ENCODE measurements at regions not wholly inside any gene's neighbourhood (a gene's known extent, or its start where the extent isn't known, plus 50 kb on each side); places are given as distances from the start of the nearest gene placed in this dataset.

DNA sequence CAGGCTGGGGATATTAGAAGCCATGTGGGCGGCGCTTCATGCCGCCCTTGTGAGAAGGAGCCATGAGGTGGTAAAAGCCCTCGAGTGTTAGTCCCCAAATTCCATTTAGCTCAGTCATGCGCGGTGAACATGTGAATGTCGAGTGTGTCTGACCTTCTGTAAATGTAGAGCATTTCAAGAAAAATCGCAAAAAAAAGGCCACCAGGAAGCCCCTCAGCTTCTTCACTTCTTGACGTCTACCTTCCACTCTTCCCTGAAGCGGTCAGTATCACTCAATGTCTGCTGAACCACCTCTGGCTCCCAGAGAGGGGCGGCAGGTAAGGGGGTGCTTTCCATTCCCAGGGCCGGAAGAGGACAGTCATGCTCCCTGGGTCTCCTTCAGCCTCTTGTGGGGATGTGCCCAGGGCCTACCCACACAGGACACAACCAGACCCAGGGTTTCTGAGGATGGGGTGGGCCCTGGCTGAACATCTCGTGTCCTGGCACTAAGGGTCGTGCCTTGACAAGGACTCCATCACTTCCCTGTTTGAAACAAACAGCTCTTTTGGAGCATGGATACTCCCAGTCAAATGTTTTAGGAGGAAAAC, 274.9 kb downstream of the FAM43A start:
- Histone ChIP-seq H3K4me3 (ENCODE audit: insufficient read length, low read depth) (no peak overlapping the region), H3K9me3 (ENCODE audit: insufficient read depth, low read length) (no peaks in the 10 kb centered on the region), H3K36me3 (ENCODE audit: insufficient read depth, insufficient read length, low read length) (no peaks in the 10 kb centered on the region), H3K9ac (ENCODE audit: insufficient read length, low read depth) (no peak overlapping the region), H3K27me3 (ENCODE audit: insufficient read depth, insufficient read length) (no peaks in the 10 kb centered on the region), H3K4me1 (ENCODE audit: insufficient read depth, insufficient read length) (no peaks in the 10 kb centered on the region)
- TF ChIP-seq YY1 (IDR thresholded peaks at IDR 0.05; ENCODE audit: insufficient read depth, insufficient read length) (no peak), SUZ12 (IDR thresholded peaks at IDR 0.05; ENCODE audit: extremely low read depth, insufficient read depth, insufficient read length) (no peak), ZNF274 (IDR thresholded peaks at IDR 0.05; ENCODE audit: low read depth, low read length) (no peak)
- no peak for DNase-seq (ENCODE audit: low read depth, low spot score)

DNA sequence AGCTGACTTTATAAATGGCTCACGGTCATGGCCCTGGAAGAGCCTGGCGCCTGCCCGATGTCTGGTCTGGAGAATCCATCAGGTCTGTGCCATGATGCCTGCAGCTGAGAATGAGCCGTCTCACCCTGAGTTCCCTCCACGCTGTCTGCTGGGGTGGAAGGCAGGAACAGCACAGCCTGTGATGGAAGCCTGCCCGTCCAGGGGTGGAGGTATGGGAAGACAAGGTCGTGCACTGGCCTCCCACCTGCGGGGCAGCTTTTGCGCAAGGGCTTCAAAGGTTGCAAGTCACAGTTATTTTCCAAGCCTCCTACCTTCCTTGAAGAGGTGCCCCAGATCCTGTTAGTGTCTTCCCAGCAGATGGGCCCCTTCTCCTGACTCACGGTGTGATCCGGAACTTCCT, 275.5 kb downstream of the FAM43A start:
- no peaks in the 10 kb centered on the region for H3K36me3 ChIP-seq (ENCODE audit: insufficient read depth, insufficient read length, low read length)

DNA sequence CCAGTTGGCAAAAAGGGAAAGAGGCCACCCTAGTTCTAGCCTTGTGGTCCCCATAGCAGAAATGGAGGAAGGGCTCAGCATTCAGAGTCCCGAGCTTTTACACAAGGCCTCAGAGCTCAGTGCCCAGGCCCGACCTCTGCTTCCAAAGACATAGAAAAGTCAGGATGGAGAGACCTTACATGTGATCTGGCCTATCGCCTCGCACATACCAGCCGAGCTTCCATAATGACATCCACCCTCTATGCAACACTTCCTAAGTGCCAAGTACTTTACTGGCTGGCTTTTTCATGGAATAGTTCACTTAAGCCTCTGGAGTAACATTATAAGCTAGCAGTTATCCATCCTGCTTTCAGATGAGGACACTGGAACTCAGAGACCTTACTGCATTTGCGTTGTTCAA, 275.9 kb downstream of the FAM43A start:
- Histone ChIP-seq H3K9ac (ENCODE audit: insufficient read length, low read depth) (no peak overlapping the region), H3K27me3 (ENCODE audit: insufficient read depth, insufficient read length) (no peaks in the 10 kb centered on the region), H3K4me1 (ENCODE audit: insufficient read depth, insufficient read length) (no peaks in the 10 kb centered on the region), H3K4me3 (ENCODE audit: insufficient read length, low read depth) (no peak overlapping the region), H3K36me3 (ENCODE audit: insufficient read depth, insufficient read length, low read length) (no peaks in the 10 kb centered on the region), H3K9me3 (ENCODE audit: insufficient read depth, low read length) (no peaks in the 10 kb centered on the region)
- DNase-seq (ENCODE audit: low read depth, low spot score) = no peak
- TF ChIP-seq YY1 (IDR thresholded peaks at IDR 0.05; ENCODE audit: insufficient read depth, insufficient read length) = no peak
- no peak for TF ChIP-seq ZNF274 (IDR thresholded peaks at IDR 0.05; ENCODE audit: low read depth, low read length)
- no peak for TF ChIP-seq SUZ12 (IDR thresholded peaks at IDR 0.05; ENCODE audit: extremely low read depth, insufficient read depth, insufficient read length)

More for the DNA sequence above, 275.5 kb downstream of the FAM43A start:
- Histone ChIP-seq H3K4me1 (ENCODE audit: insufficient read depth, insufficient read length) (no peaks in the 10 kb centered on the region), H3K27me3 (ENCODE audit: insufficient read depth, insufficient read length) (no peaks in the 10 kb centered on the region), H3K9me3 (ENCODE audit: insufficient read depth, low read length) (no peaks in the 10 kb centered on the region), H3K9ac (ENCODE audit: insufficient read length, low read depth) (no peak overlapping the region), H3K4me3 (ENCODE audit: insufficient read length, low read depth) (no peak overlapping the region)
- no peak for TF ChIP-seq YY1 (IDR thresholded peaks at IDR 0.05; ENCODE audit: insufficient read depth, insufficient read length)
- TF ChIP-seq SUZ12 (IDR thresholded peaks at IDR 0.05; ENCODE audit: extremely low read depth, insufficient read depth, insufficient read length) = no peak
- TF ChIP-seq ZNF274 (IDR thresholded peaks at IDR 0.05; ENCODE audit: low read depth, low read length) = no peak
- DNase-seq (ENCODE audit: low read depth, low spot score) = no peak

DNA sequence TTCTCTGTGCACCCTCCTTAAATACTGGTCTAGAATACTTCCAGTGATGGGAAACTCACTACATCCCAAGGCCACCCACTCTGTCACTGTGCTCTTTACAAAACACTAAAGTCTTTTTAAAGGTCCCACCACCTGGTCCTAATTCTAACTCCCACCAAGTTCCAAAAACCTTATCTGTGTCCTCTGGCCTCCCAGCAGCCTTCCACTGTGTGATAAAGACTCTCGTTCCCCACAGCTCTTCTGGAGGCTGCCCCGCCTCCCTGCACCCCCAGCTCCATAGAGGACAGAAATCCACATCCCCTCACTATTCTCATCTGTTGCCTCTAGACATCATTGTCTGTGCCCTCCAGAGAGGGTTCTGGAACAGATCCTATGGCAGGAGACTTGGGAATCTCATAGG, 276.4 kb downstream of the FAM43A start:
- no peak for DNase-seq (ENCODE audit: low read depth, low spot score)
- Histone ChIP-seq H3K9me3 (ENCODE audit: insufficient read depth, low read length) (no peaks in the 10 kb centered on the region), H3K4me1 (ENCODE audit: insufficient read depth, insufficient read length) (no peaks in the 10 kb centered on the region), H3K4me3 (ENCODE audit: insufficient read length, low read depth) (no peak overlapping the region), H3K9ac (ENCODE audit: insufficient read length, low read depth) (no peak overlapping the region), H3K27me3 (ENCODE audit: insufficient read depth, insufficient read length) (no peaks in the 10 kb centered on the region), H3K36me3 (ENCODE audit: insufficient read depth, insufficient read length, low read length) (no peaks in the 10 kb centered on the region)
- TF ChIP-seq YY1 (IDR thresholded peaks at IDR 0.05; ENCODE audit: insufficient read depth, insufficient read length) = no peak
- TF ChIP-seq ZNF274 (IDR thresholded peaks at IDR 0.05; ENCODE audit: low read depth, low read length) = no peak
- TF ChIP-seq SUZ12 (IDR thresholded peaks at IDR 0.05; ENCODE audit: extremely low read depth, insufficient read depth, insufficient read length) = no peak

DNA sequence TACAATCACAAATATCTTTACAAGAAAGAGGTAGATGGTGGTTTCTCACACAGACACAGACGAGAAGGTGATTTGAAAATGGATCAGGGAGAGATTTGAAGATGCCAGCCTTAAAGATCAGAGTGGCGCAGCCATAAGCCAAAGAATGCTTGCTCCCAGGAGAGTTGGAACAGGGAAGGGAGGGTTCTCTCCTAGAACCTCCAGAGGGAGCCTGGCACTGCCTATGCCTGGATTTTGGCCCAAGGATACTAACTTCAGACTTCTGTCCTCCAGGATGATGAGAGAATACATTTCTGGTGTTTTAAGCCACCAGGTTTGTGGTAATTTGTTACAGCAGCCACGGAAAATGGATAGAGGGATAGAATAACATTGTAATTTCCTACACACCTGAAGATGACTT, 279.1 kb downstream of the FAM43A start:
- no peak for TF ChIP-seq YY1 (IDR thresholded peaks at IDR 0.05; ENCODE audit: insufficient read depth, insufficient read length)
- no peak for TF ChIP-seq ZNF274 (IDR thresholded peaks at IDR 0.05; ENCODE audit: low read depth, low read length)
- no peak for TF ChIP-seq SUZ12 (IDR thresholded peaks at IDR 0.05; ENCODE audit: extremely low read depth, insufficient read depth, insufficient read length)

DNA sequence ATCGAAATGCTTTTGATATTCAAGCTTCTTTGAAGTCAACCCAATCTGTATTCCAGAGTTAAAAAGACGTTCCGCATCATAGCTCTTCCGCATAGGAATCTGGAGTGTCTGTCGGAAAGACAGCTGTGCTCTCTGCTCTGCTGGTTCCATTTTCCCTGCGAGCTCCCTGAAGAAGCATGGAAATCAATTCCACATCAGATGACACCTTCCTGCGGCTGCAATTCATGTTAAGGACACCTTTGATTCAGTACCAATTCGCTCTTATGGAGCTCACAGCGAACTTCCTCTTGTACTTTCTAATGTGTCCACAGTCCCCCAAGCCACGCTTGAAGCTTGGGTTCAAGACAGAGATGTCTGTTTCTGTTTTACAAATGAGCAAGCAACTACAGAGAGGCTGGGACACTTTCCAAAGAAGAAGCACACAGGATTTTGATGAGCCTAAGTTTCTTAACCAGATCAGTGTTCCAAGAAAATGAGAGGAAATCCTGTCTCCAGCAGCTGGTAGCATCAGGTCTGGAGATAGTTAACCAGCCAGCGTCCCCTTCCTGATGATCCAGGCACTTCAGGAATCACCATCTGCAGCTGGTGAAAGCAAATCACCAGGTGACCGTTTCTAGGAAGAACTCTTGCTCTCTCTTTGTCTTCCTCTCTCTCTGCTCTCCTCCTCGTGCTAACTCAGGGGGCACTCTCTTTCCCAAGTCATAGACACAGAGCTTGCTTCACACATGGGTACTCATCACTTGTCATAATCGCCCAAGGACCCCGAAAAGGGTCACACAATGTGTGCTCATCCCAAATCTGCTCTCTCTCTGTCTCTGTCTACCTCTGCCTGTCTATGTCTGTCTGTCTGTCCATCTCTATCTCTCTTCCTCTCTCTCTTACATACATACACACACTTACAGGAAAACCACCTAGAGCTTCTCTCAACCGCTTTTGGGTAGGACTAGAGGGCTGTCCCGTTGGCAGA, 281.8 kb downstream of the FAM43A start:
- peaks cover 8% of the 10 kb centered on the region for H3K9me3 ChIP-seq (ENCODE audit: insufficient read depth, low read length)
- DNase-seq (ENCODE audit: low read depth, low spot score) = no peak
- no peak for TF ChIP-seq ZNF274 (IDR thresholded peaks at IDR 0.05; ENCODE audit: low read depth, low read length)
- no peak for TF ChIP-seq YY1 (IDR thresholded peaks at IDR 0.05; ENCODE audit: insufficient read depth, insufficient read length)
- no peak for TF ChIP-seq SUZ12 (IDR thresholded peaks at IDR 0.05; ENCODE audit: extremely low read depth, insufficient read depth, insufficient read length)
- H3K9ac ChIP-seq (ENCODE audit: insufficient read length, low read depth) = no peak overlapping the region
- no peaks in the 10 kb centered on the region for H3K36me3 ChIP-seq (ENCODE audit: insufficient read depth, insufficient read length, low read length)
- no peaks in the 10 kb centered on the region for H3K4me1 ChIP-seq (ENCODE audit: insufficient read depth, insufficient read length)
- H3K27me3 ChIP-seq (ENCODE audit: insufficient read depth, insufficient read length) = no peaks in the 10 kb centered on the region
- H3K4me3 ChIP-seq (ENCODE audit: insufficient read length, low read depth) = no peak overlapping the region

More for the DNA sequence above, 279.1 kb downstream of the FAM43A start:
- Histone ChIP-seq H3K4me3 (ENCODE audit: insufficient read length, low read depth) (no peak overlapping the region), H3K9me3 (ENCODE audit: insufficient read depth, low read length) (peaks cover under 1% of the 10 kb centered on the region), H3K4me1 (ENCODE audit: insufficient read depth, insufficient read length) (no peaks in the 10 kb centered on the region), H3K36me3 (ENCODE audit: insufficient read depth, insufficient read length, low read length) (no peaks in the 10 kb centered on the region), H3K9ac (ENCODE audit: insufficient read length, low read depth) (no peak overlapping the region), H3K27me3 (ENCODE audit: insufficient read depth, insufficient read length) (no peaks in the 10 kb centered on the region)
- no peak for DNase-seq (ENCODE audit: low read depth, low spot score)

DNA sequence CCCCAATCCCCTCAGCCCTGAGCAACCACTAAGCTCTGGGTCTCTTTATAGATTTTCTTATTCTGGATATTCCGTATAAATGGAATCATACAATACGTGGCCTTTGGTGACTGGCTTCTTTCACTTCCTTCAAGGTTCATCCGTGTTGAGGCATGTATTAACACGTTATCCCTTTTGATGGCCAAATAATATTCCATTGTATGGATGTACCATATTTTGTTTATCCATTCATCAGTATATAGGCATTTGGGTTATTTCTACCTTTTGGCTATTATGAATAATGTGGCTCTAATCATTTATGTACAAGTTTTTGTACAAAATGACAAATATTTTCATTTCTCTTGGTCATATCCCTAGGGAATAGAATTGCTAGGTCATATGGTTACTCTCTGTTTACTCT, 284.4 kb downstream of the FAM43A start:
- H3K4me3 ChIP-seq (ENCODE audit: insufficient read length, low read depth) = no peak overlapping the region
- H3K9ac ChIP-seq (ENCODE audit: insufficient read length, low read depth) = no peak overlapping the region
- TF ChIP-seq YY1 (IDR thresholded peaks at IDR 0.05; ENCODE audit: insufficient read depth, insufficient read length) = no peak
- no peak for TF ChIP-seq SUZ12 (IDR thresholded peaks at IDR 0.05; ENCODE audit: extremely low read depth, insufficient read depth, insufficient read length)
- no peak for TF ChIP-seq ZNF274 (IDR thresholded peaks at IDR 0.05; ENCODE audit: low read depth, low read length)
- H3K4me1 ChIP-seq (ENCODE audit: insufficient read depth, insufficient read length) = no peaks in the 10 kb centered on the region
- DNase-seq (ENCODE audit: low read depth, low spot score) = no peak
- peaks cover 8% of the 10 kb centered on the region for H3K9me3 ChIP-seq (ENCODE audit: insufficient read depth, low read length)
- no peaks in the 10 kb centered on the region for H3K36me3 ChIP-seq (ENCODE audit: insufficient read depth, insufficient read length, low read length)
- no peaks in the 10 kb centered on the region for H3K27me3 ChIP-seq (ENCODE audit: insufficient read depth, insufficient read length)

All from NT2/D1 (cell line).